Kidney (tissue), 13 donors: ENCODE measurements at regions not wholly inside any gene's neighbourhood (a gene's known extent, or its start where the extent isn't known, plus 50 kb on each side); places are given as distances from the start of the nearest gene placed in this dataset.

ENCODE experiments used
- DNase-seq, 5 donors: peaks; one replicate each; pipeline ENCODE4 v3.0.0-alpha.2; 2013 to 2020
- FAIRE-seq: peaks from 2 replicates; lab custom pipeline; 2012; peaks lifted over from hg19 to GRCh38; lab: Jason Lieb, UNC
- H3K27ac ChIP-seq, 2 donors: one replicate each; pipeline ENCODE4 v1.7.0; 2013; ENCODE audit warnings: low read depth in 2 of 2, low read length in 2 of 2, inconsistent platforms in 1 of 2
- H3K27me3 ChIP-seq: one replicate; pipeline ENCODE4 v1.7.1; 2013; ENCODE audit warnings: low read length, inconsistent platforms; ENCODE audit not compliant: control insufficient read depth, insufficient read depth
- H3K36me3 ChIP-seq, 3 donors: one replicate each; pipeline versions ENCODE4 v1.7.0 to v1.7.1; 2013; ENCODE audit warnings: low read length in 3 of 3, control low read depth in 1 of 3, inconsistent platforms in 1 of 3; ENCODE audit not compliant: insufficient read depth in 3 of 3, control insufficient read depth in 2 of 3
- H3K4me1 ChIP-seq, 3 donors: one replicate each; pipeline versions ENCODE4 v1.7.0 to v1.7.1; 2013; ENCODE audit warnings: low read length in 3 of 3, inconsistent platforms in 1 of 3, low read depth in 1 of 3; ENCODE audit not compliant: control insufficient read depth in 2 of 3, insufficient read depth in 2 of 3
- H3K4me3 ChIP-seq, 3 donors: one replicate each; pipeline versions ENCODE4 v1.7.0 to v1.8.1; 2013; ENCODE audit warnings: low read length in 3 of 3, control low read depth in 1 of 3, inconsistent platforms in 1 of 3
- H3K9ac ChIP-seq, 3 donors: one replicate each; pipeline versions ENCODE4 v1.7.0 to v1.7.1; 2013; ENCODE audit warnings: low read length in 3 of 3, control low read depth in 1 of 3, inconsistent platforms in 1 of 3
- H3K9me3 ChIP-seq, 3 donors: one replicate each; pipeline versions ENCODE4 v1.7.0 to v1.7.1; 2013; ENCODE audit warnings: low read length in 3 of 3, control low read depth in 1 of 3, inconsistent platforms in 1 of 3; ENCODE audit not compliant: control insufficient read depth in 2 of 3, insufficient read depth in 1 of 3
- intact Hi-C: fragments of 100-400 bp; cut with DNase I; formaldehyde crosslinking; loops from one replicate; pipeline ENCODE4 v1.11.1; 2022
- TF ChIP-seq, protein P1 (sequence below): IDR thresholded peaks from 3 replicates; pipeline ENCODE4 v1.5.1; 2012; ENCODE audit warnings: mild to moderate bottlenecking, moderate library complexity, borderline replicate concordance; ENCODE audit not compliant: insufficient read depth; ENCODE audit errors: extremely low read depth
- donor health status: control.
- donor health status: control.
- donor health status: control.
- donor health status: control.
- donor health status: control.
- donor health status: DM: yes; HTN: yes; CAD: no.
- donor health status: Normal renal cell carcinoma (clear cell type).

GRCh38 chr6:139551376-139551775, 176.9 kb upstream of the CITED2 start:
- H3K9ac ChIP-seq, result no peak overlapping the region
- H3K4me3 ChIP-seq, result no peak overlapping the region
- intact Hi-C loops, result no loop called here
- peaks cover 0 to 2% (median 0%) of the 10 kb centered on the region in 3 donors for H3K4me1 ChIP-seq
- H3K27ac ChIP-seq, result no peak overlapping the region
- DNase-seq, result no peak
- TF ChIP-seq, protein P1, sequence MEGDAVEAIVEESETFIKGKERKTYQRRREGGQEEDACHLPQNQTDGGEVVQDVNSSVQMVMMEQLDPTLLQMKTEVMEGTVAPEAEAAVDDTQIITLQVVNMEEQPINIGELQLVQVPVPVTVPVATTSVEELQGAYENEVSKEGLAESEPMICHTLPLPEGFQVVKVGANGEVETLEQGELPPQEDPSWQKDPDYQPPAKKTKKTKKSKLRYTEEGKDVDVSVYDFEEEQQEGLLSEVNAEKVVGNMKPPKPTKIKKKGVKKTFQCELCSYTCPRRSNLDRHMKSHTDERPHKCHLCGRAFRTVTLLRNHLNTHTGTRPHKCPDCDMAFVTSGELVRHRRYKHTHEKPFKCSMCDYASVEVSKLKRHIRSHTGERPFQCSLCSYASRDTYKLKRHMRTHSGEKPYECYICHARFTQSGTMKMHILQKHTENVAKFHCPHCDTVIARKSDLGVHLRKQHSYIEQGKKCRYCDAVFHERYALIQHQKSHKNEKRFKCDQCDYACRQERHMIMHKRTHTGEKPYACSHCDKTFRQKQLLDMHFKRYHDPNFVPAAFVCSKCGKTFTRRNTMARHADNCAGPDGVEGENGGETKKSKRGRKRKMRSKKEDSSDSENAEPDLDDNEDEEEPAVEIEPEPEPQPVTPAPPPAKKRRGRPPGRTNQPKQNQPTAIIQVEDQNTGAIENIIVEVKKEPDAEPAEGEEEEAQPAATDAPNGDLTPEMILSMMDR, result no peak
- H3K9me3 ChIP-seq, result no peaks in the 10 kb centered on the region
- FAIRE-seq, result no peak
- H3K27me3 ChIP-seq, result no peaks in the 10 kb centered on the region
- H3K36me3 ChIP-seq, result no peaks in the 10 kb centered on the region

- TF ChIP-seq, protein P1, result no peak
- no peaks in the 10 kb centered on the region for H3K36me3 ChIP-seq
- H3K9ac ChIP-seq, result no peak overlapping the region
- no peaks in the 10 kb centered on the region for H3K27me3 ChIP-seq
- intact Hi-C loops, result no loop called here
- no peak overlapping the region for H3K4me3 ChIP-seq
- DNase-seq, result no peak
- no peak overlapping the region for H3K27ac ChIP-seq
- FAIRE-seq, result no peak
- H3K9me3 ChIP-seq, result no peaks in the 10 kb centered on the region
- H3K4me1 ChIP-seq, result peaks cover 2 to 5% (median 2%) of the 10 kb centered on the region in 3 donors
These were observed 175.9 kb upstream of the CITED2 start for GRCh38 chr6:139550361-139550760.

DNA sequence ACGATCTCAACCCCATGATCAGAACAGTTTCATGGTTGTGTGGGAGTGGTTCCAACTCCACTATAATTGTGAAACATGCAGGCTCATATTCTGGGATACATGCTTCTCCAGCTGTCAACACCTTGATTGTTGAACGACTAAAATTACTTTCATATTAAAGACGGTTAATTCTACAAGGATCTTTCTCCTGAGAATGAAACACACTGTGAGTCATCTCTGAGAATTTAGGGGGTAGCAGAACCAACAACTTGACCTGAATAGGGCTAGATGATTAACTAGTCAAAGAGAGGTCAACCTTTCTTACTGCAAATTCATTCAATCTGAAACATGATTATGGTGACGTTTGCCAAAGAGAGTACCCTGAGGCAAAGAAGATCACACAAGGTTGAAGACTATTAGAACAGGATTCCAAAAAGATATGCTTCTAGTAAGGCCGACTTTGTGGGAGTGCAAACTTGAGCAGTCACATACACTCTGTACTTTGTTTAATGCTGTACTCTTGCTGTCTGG, 175.2 kb upstream of the CITED2 start:
- intact Hi-C loops, result no loop called here
- H3K4me1 ChIP-seq, result peaks cover 2 to 10% (median 6%) of the 10 kb centered on the region in 3 donors
- H3K4me3 ChIP-seq, result no peak overlapping the region
- no peak overlapping the region for H3K27ac ChIP-seq
- FAIRE-seq, result no peak
- no peak for DNase-seq
- H3K27me3 ChIP-seq, result no peaks in the 10 kb centered on the region
- H3K36me3 ChIP-seq, result no peaks in the 10 kb centered on the region
- H3K9me3 ChIP-seq, result no peaks in the 10 kb centered on the region
- TF ChIP-seq, protein P1, result no peak
- H3K9ac ChIP-seq, result no peak overlapping the region

- TF ChIP-seq, protein P1, result no peak
- intact Hi-C loops, result no loop called here
- Histone ChIP-seq H3K27me3 (no peaks in the 10 kb centered on the region), H3K4me3 (no peak overlapping the region), H3K27ac (no peak overlapping the region), H3K4me1 (peaks cover 2 to 10% (median 6%) of the 10 kb centered on the region in 3 donors), H3K36me3 (no peaks in the 10 kb centered on the region), H3K9ac (no peak overlapping the region), H3K9me3 (no peaks in the 10 kb centered on the region)
- DNase-seq, result no peak
- FAIRE-seq, result no peak
These were observed 173.4 kb upstream of the CITED2 start for GRCh38 chr6:139547804-139548203.
